Activated CD4-positive, alpha-beta T cell treated with anti-CD3 and anti-CD28 coated beads for 24 hours (primary cell): ENCODE measurements at regions not wholly inside any gene's neighbourhood (a gene's known extent, or its start where the extent isn't known, plus 50 kb on each side); places are given as distances from the start of the nearest gene placed in this dataset.

ENCODE experiments used
- DNase-seq, 2 donors: peaks; one replicate each; pipeline ENCODE4 v3.0.0-alpha.2; 2020; ENCODE audit warnings: low read depth in 2 of 2

GRCh38 chr4:145427991-145428390 lies 53.7 kb upstream of the SMAD1 start:
- DNase-seq: no peak

- DNase-seq: no peak
Measured at GRCh38 chr4:145427221-145427620, 54.4 kb upstream of the SMAD1 start.

GRCh38 chr4:145423017-145423708 lies 58.5 kb upstream of the SMAD1 start:
- DNase-seq: no peak

GRCh38 chr4:145420595-145421214 lies 60.9 kb upstream of the SMAD1 start:
- no peak for DNase-seq

- DNase-seq: no peak
Measured at GRCh38 chr4:145418739-145419138, 62.9 kb upstream of the SMAD1 start.

- no peak for DNase-seq
Measured at GRCh38 chr4:145417348-145418130, 64.1 kb upstream of the SMAD1 start.

GRCh38 chr4:145414841-145415240 lies 66.8 kb upstream of the SMAD1 start:
- no peak for DNase-seq

GRCh38 chr4:145414226-145414625 lies 67.4 kb upstream of the SMAD1 start:
- DNase-seq: no peak

- no peak for DNase-seq
Measured at GRCh38 chr4:145406970-145407369, 74.7 kb upstream of the SMAD1 start.

- DNase-seq: no peak
Measured at GRCh38 chr4:145404761-145405160, 76.9 kb upstream of the SMAD1 start.

GRCh38 chr4:145396581-145396980 lies 85.1 kb upstream of the SMAD1 start:
- DNase-seq: no peak

GRCh38 chr4:145390571-145390970 lies 91.1 kb upstream of the SMAD1 start:
- DNase-seq: no peak

GRCh38 chr4:145389550-145389949 lies 92.1 kb upstream of the SMAD1 start:
- no peak for DNase-seq

GRCh38 chr4:145388043-145388442 lies 93.6 kb upstream of the SMAD1 start:
- no peak for DNase-seq

GRCh38 chr4:145387079-145387478 lies 94.6 kb upstream of the SMAD1 start:
- no peak for DNase-seq

- no peak for DNase-seq
Measured at GRCh38 chr4:145381163-145381562, 100.5 kb upstream of the SMAD1 start.

- DNase-seq: no peak
Measured at GRCh38 chr4:145380123-145380522, 101.5 kb upstream of the SMAD1 start.

- DNase-seq: no peak
Measured at GRCh38 chr4:145375416-145375815, 106.2 kb upstream of the SMAD1 start.

- DNase-seq: no peak
Measured at GRCh38 chr4:145352438-145353145, 129.1 kb upstream of the SMAD1 start.

- no peak for DNase-seq
Measured at GRCh38 chr4:145351922-145352321, 129.7 kb upstream of the SMAD1 start.

GRCh38 chr4:145351162-145351561 lies 130.5 kb upstream of the SMAD1 start:
- DNase-seq: no peak

- DNase-seq: no peak
Measured at GRCh38 chr4:145348291-145348690, 133.4 kb upstream of the SMAD1 start.
